GM12878 (cell line): ENCODE measurements at regions not wholly inside any gene's neighbourhood (a gene's known extent, or its start where the extent isn't known, plus 50 kb on each side); places are given as distances from the start of the nearest gene placed in this dataset.

Source experiments
- ATAC-seq: fragments of 200-7000 bp; cut with Tn5 transposase; 3 replicates; pipeline ENCODE4 v1.9.1; 2020; ENCODE audit warnings: mild to moderate bottlenecking, moderate library complexity
- BruUV-seq: library from RNA; stranded (reverse); fragments of 400-500 nt; replicated peaks from 2 replicates; lab custom pipeline; 2021; lab: Mats Ljungman, UMichigan
- CTCF ChIA-PET: fragments of 300-600 bp; sonication (Branson Sonifier 250); formaldehyde crosslinking; extraction: SDS; loops from one replicate; lab custom pipeline; 2021; ENCODE audit warnings: inconsistent platforms; lab: Yijun Ruan, JAX
- POLR2A ChIA-PET: fragments of 350-600 bp; formaldehyde crosslinking; extraction: SDS; loops from one replicate; lab custom pipeline; 2021; ENCODE audit warnings: inconsistent platforms; lab: Charles Lee
- RAD21 ChIA-PET: fragments of 300-600 bp; sonication (Branson Sonifier 250); formaldehyde crosslinking; loops from one replicate; lab custom pipeline; 2023; ENCODE audit warnings: antibody characterized with exemption; ENCODE audit not compliant: unreplicated experiment; lab: Charles Lee
- SMC1A ChIA-PET: fragments of 300-600 bp; sonication (Branson Sonifier 250); formaldehyde crosslinking; loops from one replicate; lab custom pipeline; 2023; ENCODE audit not compliant: unreplicated experiment, uncharacterized antibody; lab: Charles Lee
- DNase-seq: peaks from one replicate; pipeline ENCODE4 v3.0.0-alpha.2; 2011; ENCODE audit warnings: low read depth, low spot score
- FAIRE-seq: peaks from 3 replicates; lab custom pipeline; 2011; peaks lifted over from hg19 to GRCh38; lab: Jason Lieb, UNC
- H2AFZ ChIP-seq: 2 replicates; pipeline ENCODE4 v1.6.0; 2011; ENCODE audit warnings: low read depth, low read length, control low read depth; ENCODE audit not compliant: control insufficient read depth
- H3K27ac ChIP-seq: 2 replicates; pipeline ENCODE4 v1.5.1; 2011; ENCODE audit warnings: control low read depth; ENCODE audit not compliant: control insufficient read depth, insufficient read depth
- H3K27me3 ChIP-seq, 2 experiments: replicated peaks in 1 of 2; 2 replicates each; pipeline versions ENCODE4 v1.6.0 to v1.6.1; 2011; ENCODE audit warnings: low read length in 1 of 2; ENCODE audit not compliant: control insufficient read depth in 2 of 2, insufficient read depth in 2 of 2
- H3K36me3 ChIP-seq, 2 experiments: 2 replicates each; pipeline ENCODE4 v1.5.1; 2011; ENCODE audit warnings: low read length in 1 of 2; ENCODE audit not compliant: control insufficient read depth in 2 of 2, insufficient read depth in 2 of 2
- H3K4me1 ChIP-seq: 2 replicates; pipeline ENCODE4 v1.6.1; 2011; ENCODE audit warnings: mild to moderate bottlenecking, low read length, moderate library complexity, mixed read lengths; ENCODE audit not compliant: control insufficient read depth, insufficient read depth
- H3K4me2 ChIP-seq: 2 replicates; pipeline ENCODE4 v1.6.0; 2011; ENCODE audit warnings: control low read depth; ENCODE audit not compliant: control insufficient read depth, insufficient read depth
- H3K4me3 ChIP-seq: fragments of 200-600 bp; sonication (generic); 2 replicates; pipeline ENCODE4 v1.5.1; 2016
- H3K79me2 ChIP-seq: 2 replicates; pipeline ENCODE4 v1.6.0; 2011; ENCODE audit warnings: low read length; ENCODE audit not compliant: control insufficient read depth, insufficient read depth
- H3K9ac ChIP-seq: 2 replicates; pipeline ENCODE4 v1.8.0; 2011; ENCODE audit warnings: low read length, control low read depth, mixed read lengths; ENCODE audit not compliant: control insufficient read depth, insufficient read depth
- H3K9me3 ChIP-seq: replicated peaks from 3 replicates; pipeline ENCODE4 v1.5.1; 2011; ENCODE audit warnings: mild to moderate bottlenecking, low read length; ENCODE audit not compliant: control insufficient read depth, insufficient read depth
- H4K20me1 ChIP-seq: 2 replicates; pipeline ENCODE4 v1.6.0; 2011; ENCODE audit not compliant: control insufficient read depth, insufficient read depth
- ATF2 ChIP-seq: IDR thresholded peaks from 2 replicates; pipeline ENCODE4 v1.6.1; 2012; ENCODE audit warnings: low read length, inconsistent platforms
- CREM ChIP-seq: IDR thresholded peaks from 2 replicates; pipeline ENCODE4 v1.6.1; 2014; ENCODE audit warnings: antibody characterized with exemption, low read depth
- LARP7 ChIP-seq: fragments of 450-650 bp; IDR thresholded peaks from 2 replicates; pipeline ENCODE4 v1.6.1; 2017; ENCODE audit warnings: mild to moderate bottlenecking
- MLLT1 ChIP-seq: fragments of 450-650 bp; IDR thresholded peaks from 2 replicates; pipeline ENCODE4 v1.6.1; 2016; ENCODE audit warnings: mild to moderate bottlenecking
- MTA2 ChIP-seq: fragments of 450-650 bp; IDR thresholded peaks from 2 replicates; pipeline ENCODE4 v1.6.1; 2016; ENCODE audit warnings: low read depth, mild to moderate bottlenecking, moderate library complexity
- POLR2AphosphoS5 ChIP-seq: IDR thresholded peaks from 2 replicates; pipeline ENCODE4 v1.6.1; 2011; ENCODE audit warnings: mild to moderate bottlenecking, low read length, inconsistent platforms
- SMC3 ChIP-seq: IDR thresholded peaks from 2 replicates; pipeline ENCODE4 v1.6.1; 2011; ENCODE audit warnings: low read length, improper control_type of control experiment, borderline replicate concordance
- ZBTB11 ChIP-seq: fragments of 450-650 bp; formaldehyde crosslinking; IDR thresholded peaks from 2 replicates; pipeline ENCODE4 v1.5.0; 2022; ENCODE audit warnings: mild to moderate bottlenecking, missing genetic modification characterization
- ZNF384 ChIP-seq: IDR thresholded peaks from 2 replicates; pipeline ENCODE4 v1.6.1; 2012; ENCODE audit warnings: low read depth, mild to moderate bottlenecking, low read length, improper control_type of control experiment, borderline replicate concordance
- WGBS: methylation state at CpG from one replicate; pipeline ENCODE4 v1.1.6; 2016; ENCODE audit warnings: low lambda C conversion rate; ENCODE audit not compliant: insufficient replicate concordance, insufficient coverage; ENCODE audit errors: missing lambda C conversion rate; 5-methylcytosine and 5-hydroxymethylcytosine counted together
- in situ Hi-C: fragments of 300-500 bp; cut with MboI; formaldehyde crosslinking; loops from 9 replicates; pipeline ENCODE4 v1.14.3; 2018; ENCODE audit warnings: mixed read lengths
- intact Hi-C: fragments of 100-400 bp; cut with micrococcal nuclease; formaldehyde crosslinking; loops from one replicate; pipeline ENCODE4 v1.14.2; 2022; ENCODE audit not compliant: unreplicated experiment

- Histone ChIP-seq H3K27ac (no peak overlapping the region), H3K4me1 (no peaks in the 10 kb centered on the region), H3K27me3 (no peaks in the 10 kb centered on the region), H4K20me1 (no peaks in the 10 kb centered on the region), H3K36me3 (no peaks in the 10 kb centered on the region), H3K79me2 (no peaks in the 10 kb centered on the region), H3K4me3 (no peak overlapping the region), H2AFZ (no peak overlapping the region), H3K4me2 (no peak overlapping the region), H3K9me3 (no peaks in the 10 kb centered on the region), H3K9ac (no peak overlapping the region)
- ChIA-PET RAD21 (no interaction called here), POLR2A (no interaction called here), SMC1A (interaction anchor here (1.2 kb wide), 1 partner anchor 37 kb away, joined by 3 read pairs; no protein-coding TSS in a partner anchor), CTCF (no interaction called here)
- DNase-seq: no peak
- TF ChIP-seq LARP7: no peak
- ATAC-seq: no peak
- intact Hi-C loops (no loop called here), in situ Hi-C loops (no loop called here)
- FAIRE-seq: no peak
- 0% methylated on average over 2 of the region's 2 CpGs for WGBS
- BruUV-seq: no TSS peak
Measured at GRCh38 chr7:136479922-136480321, 388.5 kb upstream of the CHRM2 start.

GRCh38 chr7:136470179-136470578 lies 398.3 kb upstream of the CHRM2 start:
- no TSS peak for BruUV-seq
- Histone ChIP-seq H4K20me1 (no peaks in the 10 kb centered on the region), H3K4me2 (no peak overlapping the region), H2AFZ (no peak overlapping the region), H3K9me3 (no peaks in the 10 kb centered on the region), H3K9ac (no peak overlapping the region), H3K4me3 (no peak overlapping the region), H3K36me3 (no peaks in the 10 kb centered on the region), H3K4me1 (no peaks in the 10 kb centered on the region), H3K27me3 (no peaks in the 10 kb centered on the region), H3K27ac (no peak overlapping the region), H3K79me2 (no peaks in the 10 kb centered on the region)
- SMC1A ChIA-PET: no interaction called here
- CTCF ChIA-PET: no interaction called here
- RAD21 ChIA-PET: no interaction called here
- in situ Hi-C loops (no loop called here), intact Hi-C loops (no loop called here)
- 30% methylated on average over 1 of the region's 1 CpG for WGBS
- FAIRE-seq: no peak
- POLR2A ChIA-PET: no interaction called here
- no peak for ATAC-seq
- DNase-seq: no peak
- TF ChIP-seq CREM (no peak), ATF2 (no peak), POLR2AphosphoS5 (no peak), SMC3 (no peak), ZBTB11 (CRISPR knock-in tag) (no peak), MLLT1 (no peak), MTA2 (no peak), ZNF384 (no peak)
